Medulla oblongata (tissue), 1 donor: ENCODE measurements at regions not wholly inside any gene's neighbourhood (a gene's known extent, or its start where the extent isn't known, plus 50 kb on each side); places are given as distances from the start of the nearest gene placed in this dataset.
"Not testable (repeated sequence)": the region's sequence is repeated elsewhere in the genome, so short reads cannot be mapped to it uniquely, and the experiment has no call there.

Source experiments
- DNase-seq: peaks from one replicate; pipeline ENCODE4 v3.0.0-alpha.2; 2015; ENCODE audit errors: extremely low spot score

- not testable (repeated sequence) for DNase-seq
These were observed 357.3 kb upstream of the WSB1 start for GRCh38 chr17:26936645-26937044.

GRCh38 chr17:26937750-26938322, 356.1 kb upstream of the WSB1 start:
- not testable (repeated sequence) for DNase-seq

- DNase-seq: not testable (repeated sequence)
These were observed 354.2 kb upstream of the WSB1 start for GRCh38 chr17:26939755-26940154.

GRCh38 chr17:26940587-26940986, 353.3 kb upstream of the WSB1 start:
- DNase-seq: not testable (repeated sequence)

- no peak for DNase-seq
These were observed 331.4 kb upstream of the WSB1 start for GRCh38 chr17:26962255-26963162.

- no peak for DNase-seq
These were observed 330.8 kb upstream of the WSB1 start for GRCh38 chr17:26963163-26963503.

- not testable (repeated sequence) for DNase-seq
These were observed 327.9 kb upstream of the WSB1 start for GRCh38 chr17:26965898-26966624.

GRCh38 chr17:26966625-26967179, 327.2 kb upstream of the WSB1 start:
- not testable (repeated sequence) for DNase-seq

- DNase-seq: not testable (repeated sequence)
These were observed 312.0 kb upstream of the WSB1 start for GRCh38 chr17:26981845-26982425.

GRCh38 chr17:26982563-26982962, 311.4 kb upstream of the WSB1 start:
- DNase-seq: not testable (repeated sequence)

- DNase-seq: not testable (repeated sequence)
These were observed 306.1 kb upstream of the WSB1 start for GRCh38 chr17:26987851-26988250.

- not testable (repeated sequence) for DNase-seq
These were observed 299.3 kb upstream of the WSB1 start for GRCh38 chr17:26994648-26995047.

GRCh38 chr17:26996146-26996916, 297.6 kb upstream of the WSB1 start:
- not testable (repeated sequence) for DNase-seq

GRCh38 chr17:27007734-27008531, 286.0 kb upstream of the WSB1 start:
- not testable (repeated sequence) for DNase-seq

GRCh38 chr17:27009087-27009486, 284.8 kb upstream of the WSB1 start:
- no peak for DNase-seq

GRCh38 chr17:27010138-27010537, 283.8 kb upstream of the WSB1 start:
- not testable (repeated sequence) for DNase-seq

GRCh38 chr17:27030552-27030951, 263.4 kb upstream of the WSB1 start:
- not testable (repeated sequence) for DNase-seq

GRCh38 chr17:27038676-27039075, 255.2 kb upstream of the WSB1 start:
- DNase-seq: no peak

- not testable (repeated sequence) for DNase-seq
These were observed 248.9 kb upstream of the WSB1 start for GRCh38 chr17:27045039-27045438.
